SK-N-MC (cell line): ENCODE measurements at regions not wholly inside any gene's neighbourhood (a gene's known extent, or its start where the extent isn't known, plus 50 kb on each side); places are given as distances from the start of the nearest gene placed in this dataset.

ENCODE experiments used
- EZH2 ChIP-seq: fragments of 200-600 bp; sonication (generic); IDR thresholded peaks from one replicate; pipeline ENCODE4 v1.6.1; 2017; ENCODE audit warnings: antibody characterized with exemption
- FOXP2 ChIP-seq: optimal IDR thresholded peaks from 2 replicates; pipeline ENCODE3; 2011; ENCODE audit warnings: mild to moderate bottlenecking, moderate library complexity; ENCODE audit not compliant: insufficient read depth; ENCODE audit errors: extremely low read length, control extremely low read depth
- POLR2AphosphoS5 ChIP-seq: IDR thresholded peaks from 2 replicates; pipeline ENCODE4 v1.6.1; 2012; ENCODE audit warnings: mild to moderate bottlenecking, low read depth, low read length, borderline replicate concordance

DNA sequence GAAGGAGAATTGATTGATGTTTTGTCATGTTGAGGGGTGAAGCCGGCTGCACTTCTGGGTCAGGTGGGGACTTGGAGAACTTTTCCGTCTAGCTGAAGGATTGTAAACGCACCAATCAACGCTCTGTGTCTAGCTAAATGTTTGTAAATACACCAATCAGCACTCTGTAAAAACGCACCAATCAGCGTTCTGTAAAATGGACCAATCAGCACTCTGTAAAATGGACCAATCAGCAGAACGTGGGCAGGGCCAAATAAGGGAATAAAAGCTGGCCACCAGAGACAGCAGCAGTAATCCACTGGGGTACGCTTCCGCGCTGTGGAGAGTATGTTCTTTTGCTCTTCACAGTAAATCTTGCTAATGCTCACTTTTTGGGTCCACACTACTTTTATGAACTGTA, 384.1 kb downstream of the FOXG1 start:
- no peak for TF ChIP-seq POLR2AphosphoS5
- TF ChIP-seq FOXP2 = no peak
- TF ChIP-seq EZH2 = no peak
